ENCODE measurements at regions not wholly inside any gene's neighbourhood (a gene's known extent, or its start where the extent isn't known, plus 50 kb on each side); places are given as distances from the start of the nearest gene placed in this dataset.

DNA sequence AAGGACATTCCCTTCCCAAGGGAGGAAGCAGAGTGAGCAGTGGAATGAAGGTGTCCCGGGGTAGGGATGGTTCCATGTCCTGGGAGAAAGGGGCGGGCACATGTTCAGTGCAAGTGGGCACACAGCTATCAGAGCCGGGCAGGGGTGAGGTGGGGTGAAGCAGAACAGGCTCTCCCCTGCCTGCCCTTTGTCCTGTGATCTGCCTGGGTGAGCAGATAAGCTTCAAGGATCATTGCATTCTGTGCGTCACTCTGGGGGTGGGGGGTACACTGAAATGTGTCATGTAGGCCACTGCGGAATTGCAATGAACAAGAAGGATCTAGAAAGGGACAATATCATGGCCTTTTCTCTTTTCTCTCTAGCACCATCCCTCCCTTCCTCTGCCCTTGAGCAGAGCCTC lies 61.7 kb upstream of the SHB start:
- TF ChIP-seq, protein P1, sequence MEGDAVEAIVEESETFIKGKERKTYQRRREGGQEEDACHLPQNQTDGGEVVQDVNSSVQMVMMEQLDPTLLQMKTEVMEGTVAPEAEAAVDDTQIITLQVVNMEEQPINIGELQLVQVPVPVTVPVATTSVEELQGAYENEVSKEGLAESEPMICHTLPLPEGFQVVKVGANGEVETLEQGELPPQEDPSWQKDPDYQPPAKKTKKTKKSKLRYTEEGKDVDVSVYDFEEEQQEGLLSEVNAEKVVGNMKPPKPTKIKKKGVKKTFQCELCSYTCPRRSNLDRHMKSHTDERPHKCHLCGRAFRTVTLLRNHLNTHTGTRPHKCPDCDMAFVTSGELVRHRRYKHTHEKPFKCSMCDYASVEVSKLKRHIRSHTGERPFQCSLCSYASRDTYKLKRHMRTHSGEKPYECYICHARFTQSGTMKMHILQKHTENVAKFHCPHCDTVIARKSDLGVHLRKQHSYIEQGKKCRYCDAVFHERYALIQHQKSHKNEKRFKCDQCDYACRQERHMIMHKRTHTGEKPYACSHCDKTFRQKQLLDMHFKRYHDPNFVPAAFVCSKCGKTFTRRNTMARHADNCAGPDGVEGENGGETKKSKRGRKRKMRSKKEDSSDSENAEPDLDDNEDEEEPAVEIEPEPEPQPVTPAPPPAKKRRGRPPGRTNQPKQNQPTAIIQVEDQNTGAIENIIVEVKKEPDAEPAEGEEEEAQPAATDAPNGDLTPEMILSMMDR (conservative IDR thresholded peaks at IDR 0.05; ENCODE audit: low read depth in 2 of 2): no peak
- no peak for TF ChIP-seq EZH2 (IDR thresholded peaks at IDR 0.05; ENCODE audit: low read depth, unreplicated experiment)
- no peak for TF ChIP-seq POLR2AphosphoS5 (IDR thresholded peaks at IDR 0.05; ENCODE audit: low read depth)
- TF ChIP-seq, protein P2, sequence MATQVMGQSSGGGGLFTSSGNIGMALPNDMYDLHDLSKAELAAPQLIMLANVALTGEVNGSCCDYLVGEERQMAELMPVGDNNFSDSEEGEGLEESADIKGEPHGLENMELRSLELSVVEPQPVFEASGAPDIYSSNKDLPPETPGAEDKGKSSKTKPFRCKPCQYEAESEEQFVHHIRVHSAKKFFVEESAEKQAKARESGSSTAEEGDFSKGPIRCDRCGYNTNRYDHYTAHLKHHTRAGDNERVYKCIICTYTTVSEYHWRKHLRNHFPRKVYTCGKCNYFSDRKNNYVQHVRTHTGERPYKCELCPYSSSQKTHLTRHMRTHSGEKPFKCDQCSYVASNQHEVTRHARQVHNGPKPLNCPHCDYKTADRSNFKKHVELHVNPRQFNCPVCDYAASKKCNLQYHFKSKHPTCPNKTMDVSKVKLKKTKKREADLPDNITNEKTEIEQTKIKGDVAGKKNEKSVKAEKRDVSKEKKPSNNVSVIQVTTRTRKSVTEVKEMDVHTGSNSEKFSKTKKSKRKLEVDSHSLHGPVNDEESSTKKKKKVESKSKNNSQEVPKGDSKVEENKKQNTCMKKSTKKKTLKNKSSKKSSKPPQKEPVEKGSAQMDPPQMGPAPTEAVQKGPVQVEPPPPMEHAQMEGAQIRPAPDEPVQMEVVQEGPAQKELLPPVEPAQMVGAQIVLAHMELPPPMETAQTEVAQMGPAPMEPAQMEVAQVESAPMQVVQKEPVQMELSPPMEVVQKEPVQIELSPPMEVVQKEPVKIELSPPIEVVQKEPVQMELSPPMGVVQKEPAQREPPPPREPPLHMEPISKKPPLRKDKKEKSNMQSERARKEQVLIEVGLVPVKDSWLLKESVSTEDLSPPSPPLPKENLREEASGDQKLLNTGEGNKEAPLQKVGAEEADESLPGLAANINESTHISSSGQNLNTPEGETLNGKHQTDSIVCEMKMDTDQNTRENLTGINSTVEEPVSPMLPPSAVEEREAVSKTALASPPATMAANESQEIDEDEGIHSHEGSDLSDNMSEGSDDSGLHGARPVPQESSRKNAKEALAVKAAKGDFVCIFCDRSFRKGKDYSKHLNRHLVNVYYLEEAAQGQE (IDR thresholded peaks at IDR 0.05; ENCODE audit: unreplicated experiment): no peak
- TF ChIP-seq EZH2phosphoT487 (IDR thresholded peaks at IDR 0.05; ENCODE audit: unreplicated experiment): no peak
- TF ChIP-seq ZNF114 (CRISPR knock-in tag; IDR thresholded peaks at IDR 0.05): no peak
- TF ChIP-seq JUNB (IDR thresholded peaks at IDR 0.05; ENCODE audit: unreplicated experiment): no peak

All from GM23338 (cell line).